Endothelial cell of hepatic sinusoid (primary cell): ENCODE measurements at regions not wholly inside any gene's neighbourhood (a gene's known extent, or its start where the extent isn't known, plus 50 kb on each side); places are given as distances from the start of the nearest gene placed in this dataset.
"Not testable (repeated sequence)": the region's sequence is repeated elsewhere in the genome, so short reads cannot be mapped to it uniquely, and the experiment has no call there.

ENCODE experiments used
- in situ Hi-C: cut with HindIII; loops from 2 replicates; pipeline ENCODE4 v1.10.0; 2017; ENCODE audit warnings: low sequenced_read_pairs

DNA sequence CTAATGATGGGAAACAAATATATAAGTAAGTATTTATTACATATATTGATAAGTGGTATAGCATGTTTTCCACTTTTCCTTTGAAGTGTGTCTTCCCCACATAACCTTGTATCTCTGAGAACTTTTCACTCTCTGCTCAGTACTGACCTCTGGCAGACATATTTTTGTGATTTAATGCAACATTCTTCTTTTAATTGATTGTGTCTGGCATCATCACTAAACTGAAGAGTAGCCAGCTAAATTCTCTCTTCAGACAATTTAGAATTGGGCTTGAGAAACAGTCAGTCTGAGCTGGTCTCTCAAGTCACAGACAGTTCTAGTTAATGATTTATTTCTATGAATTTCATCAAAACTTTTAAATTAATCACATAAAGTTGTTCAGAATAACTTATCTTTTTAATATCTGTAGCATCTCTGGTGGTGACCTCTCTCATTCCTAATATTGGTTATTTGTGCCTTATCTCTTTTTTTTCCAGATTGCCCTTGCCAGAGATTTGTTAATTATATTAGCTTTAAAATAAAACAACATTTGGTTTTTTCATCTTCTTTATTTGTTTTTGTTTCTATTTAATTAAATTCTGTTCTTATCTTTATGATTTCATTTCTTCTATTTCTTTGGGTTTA lies 230.0 kb upstream of the VLDLR start:
- in situ Hi-C loops: not testable (repeated sequence)

DNA sequence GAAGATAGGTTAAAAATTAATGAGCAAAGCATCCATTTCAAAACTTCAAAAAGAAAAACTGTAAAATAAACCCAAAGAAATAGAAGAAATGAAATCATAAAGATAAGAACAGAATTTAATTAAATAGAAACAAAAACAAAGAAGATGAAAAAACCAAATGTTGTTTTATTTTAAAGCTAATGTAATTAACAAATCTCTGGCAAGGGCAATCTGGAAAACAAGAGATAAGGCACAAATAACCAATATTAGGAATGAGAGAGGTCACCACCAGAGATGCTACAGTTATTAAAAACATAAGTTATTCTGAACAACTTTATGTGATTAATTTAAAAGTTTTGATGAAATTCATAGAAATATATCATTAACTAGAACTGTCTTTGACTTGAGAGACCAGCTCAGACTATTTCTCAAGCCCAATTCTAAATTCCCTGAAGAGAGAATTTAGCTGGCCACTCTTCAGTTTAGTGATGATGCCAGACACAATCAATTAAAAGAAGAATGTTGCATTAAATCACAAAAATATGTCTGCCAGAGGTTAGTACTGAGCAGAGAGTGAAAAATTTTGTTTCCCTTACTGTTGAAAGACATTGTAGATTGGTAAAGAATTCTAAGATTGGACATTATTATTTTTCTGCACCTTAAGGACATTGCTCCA lies 227.4 kb upstream of the VLDLR start:
- in situ Hi-C loops: not testable (repeated sequence)

DNA sequence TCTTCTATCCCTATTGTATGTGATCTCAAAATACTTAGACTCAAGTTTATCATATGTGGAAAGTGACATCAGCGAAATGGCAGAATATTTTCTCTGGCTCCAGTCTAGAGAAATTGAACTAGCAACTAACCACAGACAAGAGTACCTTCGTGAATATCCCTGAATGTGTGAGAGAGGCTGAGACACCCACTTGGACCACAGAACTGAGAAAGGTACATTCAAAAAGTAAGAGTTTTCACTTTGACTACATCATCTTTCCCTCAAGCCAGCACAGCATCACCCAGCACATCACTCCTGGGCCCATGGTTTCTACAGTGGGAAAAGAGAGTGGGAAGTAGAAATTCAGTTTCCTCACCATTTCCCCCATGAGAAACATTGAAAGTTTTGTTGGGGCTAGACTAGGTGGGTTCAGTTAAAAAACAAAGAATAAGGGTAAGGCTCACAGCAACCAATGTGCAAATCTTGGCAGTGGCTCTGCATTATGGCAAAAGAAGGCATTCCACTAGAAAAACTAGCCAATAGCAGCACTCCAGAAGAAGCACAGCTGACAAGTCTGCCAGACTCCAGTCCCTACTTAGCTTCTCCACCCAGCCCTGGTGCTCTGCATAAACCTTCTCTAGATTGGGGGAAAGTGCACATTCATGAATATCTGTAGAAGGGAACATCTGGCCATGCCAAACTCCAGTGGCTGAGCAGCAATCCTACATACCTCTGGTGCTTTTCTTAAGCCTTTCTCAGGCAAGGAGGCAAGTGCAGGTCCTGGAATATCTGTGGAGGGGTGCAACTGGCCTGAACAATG lies 225.6 kb upstream of the VLDLR start:
- in situ Hi-C loops: no loop called here

DNA sequence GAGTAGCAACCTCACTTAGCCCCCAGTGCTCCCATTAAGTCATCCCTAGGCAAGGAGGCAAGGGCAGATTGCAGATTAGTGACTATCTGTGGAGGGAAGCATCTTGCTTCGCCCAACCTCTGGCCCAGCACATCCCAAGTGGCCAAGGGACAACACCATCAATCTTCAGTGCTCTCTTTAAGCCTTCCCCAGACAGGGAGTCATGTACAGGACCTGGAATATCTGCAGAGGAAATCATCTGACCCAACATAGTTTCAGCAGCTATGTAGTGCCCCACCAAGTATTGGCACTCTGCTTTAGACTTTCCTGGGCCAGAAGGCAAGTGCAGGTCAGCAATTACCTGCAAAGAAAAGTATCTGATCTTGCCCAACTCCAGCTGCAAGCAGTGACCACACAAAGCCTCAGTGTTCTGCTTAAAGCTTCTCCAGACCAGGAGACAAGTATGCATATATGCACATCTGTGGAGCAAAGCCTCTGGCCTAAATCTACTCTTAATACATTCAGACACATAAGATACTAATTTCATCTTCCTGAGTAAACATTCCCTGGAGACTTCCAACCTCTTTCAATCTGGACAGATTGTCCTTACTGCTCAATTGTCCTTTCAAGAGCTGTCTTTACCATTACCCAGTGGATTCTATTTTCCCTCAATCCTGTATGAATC lies 224.8 kb upstream of the VLDLR start:
- in situ Hi-C loops: no loop called here

DNA sequence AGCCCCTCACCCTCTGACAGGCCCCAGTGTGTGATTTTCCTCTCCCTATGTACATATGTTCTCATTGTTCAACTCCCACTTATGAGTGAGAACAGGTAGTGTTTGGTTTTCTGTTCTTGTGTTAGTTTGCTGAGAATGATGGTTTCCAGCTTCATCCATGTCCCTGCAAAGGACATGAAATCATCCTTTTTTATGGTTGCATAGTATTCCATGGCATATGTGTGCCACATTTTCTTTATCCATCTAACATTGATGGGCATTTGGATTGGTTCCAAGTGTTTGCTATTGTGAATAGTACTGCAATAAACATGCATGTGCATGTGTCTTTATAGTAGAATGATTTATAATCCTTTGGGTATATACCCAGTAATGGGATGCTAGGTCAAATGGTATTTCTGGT lies 223.7 kb upstream of the VLDLR start:
- in situ Hi-C loops: not testable (repeated sequence)

DNA sequence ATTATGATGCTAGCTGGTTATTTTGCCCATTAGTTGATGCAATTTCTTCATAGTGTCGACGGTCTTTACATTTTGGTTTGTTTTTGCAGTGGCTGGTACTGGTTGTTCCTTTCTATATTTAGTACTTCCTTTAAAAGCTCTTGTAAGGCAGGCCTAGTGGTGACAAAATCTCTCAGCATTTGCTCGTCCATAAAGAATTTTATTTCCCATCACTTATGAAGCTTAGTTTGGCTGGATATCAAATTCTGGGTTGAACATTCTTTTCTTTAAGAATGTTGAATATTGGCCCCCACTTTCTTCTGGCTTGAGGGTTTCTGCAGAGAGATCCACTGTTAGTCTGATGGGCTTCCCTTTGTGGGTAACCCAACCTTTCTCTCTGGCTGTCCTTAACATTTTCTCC lies 219.8 kb upstream of the VLDLR start:
- in situ Hi-C loops: not testable (repeated sequence)

DNA sequence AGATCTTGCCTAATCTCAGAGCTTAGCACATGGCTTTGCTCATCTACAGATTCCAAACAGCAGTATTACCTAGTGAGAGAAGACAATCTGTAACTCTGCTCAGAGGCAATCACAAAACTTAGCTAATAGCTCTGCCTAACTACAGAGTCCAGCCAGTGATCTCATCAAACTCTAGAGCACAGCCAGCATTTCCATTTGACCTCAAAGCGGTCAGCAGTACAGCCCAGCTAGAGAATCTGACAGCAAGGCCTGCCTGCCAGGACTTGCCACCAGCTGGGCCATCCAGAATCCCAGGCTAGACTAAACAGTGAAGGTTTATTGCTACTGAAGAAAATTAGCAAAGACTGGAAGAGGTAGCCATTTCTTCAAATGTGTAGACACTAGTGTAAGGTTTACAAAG lies 217.9 kb upstream of the VLDLR start:
- in situ Hi-C loops: no loop called here

DNA sequence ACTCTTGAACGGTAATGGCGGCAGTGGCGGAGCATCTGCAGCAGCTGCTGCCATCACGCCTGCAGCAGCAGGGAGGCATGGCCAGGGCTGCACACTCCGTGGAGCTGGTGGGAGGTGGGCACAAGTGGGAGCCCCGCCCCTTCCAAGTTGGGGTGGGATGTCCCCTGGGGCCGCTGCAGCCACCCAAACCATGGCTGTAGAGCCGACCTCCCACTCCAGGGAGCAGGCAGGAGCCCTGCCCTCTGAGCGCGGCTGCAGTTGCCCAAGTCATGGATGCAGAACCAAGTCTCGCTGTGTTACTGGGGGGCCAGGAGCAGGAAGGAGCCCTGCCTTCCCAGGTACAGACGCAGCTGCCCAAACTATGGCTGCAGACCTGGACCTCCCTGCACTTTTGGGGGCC lies 215.3 kb upstream of the VLDLR start:
- in situ Hi-C loops: no loop called here

DNA sequence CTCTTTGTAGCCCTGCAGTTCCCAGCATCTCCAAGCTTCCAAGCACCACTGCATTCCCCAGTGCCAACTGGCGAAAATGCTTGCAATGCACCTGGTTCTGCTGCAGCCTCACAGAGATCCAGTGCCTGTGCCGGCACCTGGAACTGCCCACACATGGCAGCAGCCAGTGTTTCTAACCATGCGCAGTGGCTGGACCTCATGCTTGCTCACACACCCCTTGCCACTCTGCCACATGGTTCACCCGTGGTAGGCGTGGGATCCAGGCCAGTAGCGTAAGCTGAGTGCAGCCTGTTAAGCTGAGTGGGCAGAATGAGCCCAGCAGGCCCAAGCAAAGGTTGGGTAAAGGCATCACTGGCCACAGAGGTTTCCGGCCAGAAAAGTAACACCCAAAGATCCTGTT lies 214.1 kb upstream of the VLDLR start:
- in situ Hi-C loops: no loop called here

DNA sequence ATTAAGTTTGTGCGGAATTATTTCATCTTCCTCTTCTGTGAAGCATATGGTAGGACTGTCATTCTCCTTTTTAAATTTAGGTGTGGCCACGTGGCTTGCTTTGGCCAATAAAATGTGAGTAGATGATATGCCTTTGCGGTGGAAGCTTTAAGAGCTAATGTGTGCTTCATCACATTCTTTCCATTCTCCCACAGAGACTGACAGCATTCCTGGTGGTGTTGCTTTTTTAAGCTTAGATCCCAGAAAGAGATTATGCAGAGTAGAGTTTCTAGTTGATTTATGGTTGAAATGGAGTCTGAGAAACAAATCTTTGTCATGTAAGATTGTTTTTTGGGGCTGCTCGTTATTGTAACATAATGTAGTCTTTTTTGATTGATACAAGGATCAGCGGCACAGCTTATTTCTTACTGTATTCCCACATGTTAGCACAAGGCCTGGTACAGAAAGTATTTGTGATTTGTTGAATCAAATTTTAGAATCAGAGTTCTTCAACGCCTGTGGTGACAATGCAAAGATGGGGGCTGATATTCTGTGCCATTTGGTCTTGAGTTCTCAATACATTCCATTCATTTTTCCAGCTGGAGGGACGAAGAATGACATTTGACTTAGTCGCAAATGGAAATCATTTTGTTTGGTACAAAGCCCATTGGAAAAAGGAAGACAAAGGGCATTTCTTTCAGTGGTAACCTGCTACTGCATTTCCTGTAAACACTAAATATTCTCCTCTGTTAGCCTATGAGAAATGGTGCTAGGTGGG lies 209.9 kb upstream of the VLDLR start:
- in situ Hi-C loops: no loop called here

DNA sequence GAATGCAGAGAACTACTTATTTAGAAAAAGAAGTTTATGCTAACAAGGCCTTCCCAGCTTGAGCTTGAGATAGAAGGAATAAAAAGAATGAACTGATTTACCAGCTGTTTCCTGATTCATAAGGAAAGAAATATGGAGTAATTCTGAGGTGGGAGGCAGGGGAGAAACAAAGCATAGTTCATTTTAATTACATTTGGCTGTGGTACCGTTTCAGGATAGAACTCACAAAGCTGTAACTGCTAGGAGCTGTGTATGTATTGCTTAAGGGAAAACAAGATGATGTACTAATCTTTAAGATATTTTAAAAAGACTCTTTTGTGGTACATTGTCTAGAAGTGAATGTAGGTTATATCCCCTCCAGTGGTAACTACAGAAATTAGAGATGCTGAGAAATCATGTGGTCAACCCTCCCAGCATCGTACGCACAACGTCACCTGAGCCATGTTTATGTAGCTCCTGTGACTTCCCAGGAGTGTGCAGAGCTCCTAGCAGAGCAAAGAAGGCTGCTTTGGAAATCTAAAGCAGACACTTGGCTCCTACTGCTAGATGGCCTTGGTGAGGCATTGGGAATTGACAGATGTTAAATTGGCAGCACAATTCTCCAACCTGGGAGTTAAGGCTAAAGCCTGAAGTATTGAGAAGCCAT lies 208.3 kb upstream of the VLDLR start:
- in situ Hi-C loops: no loop called here

DNA sequence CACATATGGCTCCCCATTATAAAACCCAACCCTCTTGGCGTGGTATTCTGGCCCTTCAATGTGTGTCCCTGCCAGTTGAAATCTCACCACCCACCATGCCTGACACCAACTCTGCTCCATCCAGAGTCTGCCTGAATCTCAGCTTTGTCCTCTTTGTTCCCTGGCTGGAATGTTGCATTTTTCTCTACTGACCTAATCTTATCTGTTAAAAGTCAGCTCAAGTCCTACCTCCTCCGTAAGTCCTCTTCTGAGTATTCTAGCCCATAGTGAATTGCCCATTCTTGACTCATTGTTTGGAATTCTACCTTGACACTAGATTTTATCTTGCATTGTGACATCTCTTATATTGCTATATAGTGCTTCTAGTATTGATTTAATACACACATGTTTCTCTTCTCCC lies 207.1 kb upstream of the VLDLR start:
- in situ Hi-C loops: no loop called here

DNA sequence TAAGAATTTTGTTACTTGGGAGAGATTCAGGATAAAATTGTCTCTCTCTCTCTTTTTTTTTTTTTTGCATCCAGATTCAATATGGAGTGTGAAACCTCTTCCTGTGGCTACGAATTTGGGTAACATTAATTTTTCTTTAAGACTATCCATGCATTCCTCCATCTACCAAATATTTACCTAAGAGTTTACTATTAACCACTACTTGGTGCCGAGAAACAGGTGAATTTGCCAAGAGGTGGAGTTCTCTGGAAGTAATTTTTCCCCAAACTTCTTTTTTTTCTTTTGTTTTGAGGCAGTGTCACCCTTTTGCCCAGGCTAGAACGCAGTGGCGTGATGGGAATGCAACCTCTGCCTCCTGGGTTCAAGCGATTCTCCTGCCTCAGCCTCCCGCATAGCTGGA lies 206.3 kb upstream of the VLDLR start:
- in situ Hi-C loops: no loop called here

DNA sequence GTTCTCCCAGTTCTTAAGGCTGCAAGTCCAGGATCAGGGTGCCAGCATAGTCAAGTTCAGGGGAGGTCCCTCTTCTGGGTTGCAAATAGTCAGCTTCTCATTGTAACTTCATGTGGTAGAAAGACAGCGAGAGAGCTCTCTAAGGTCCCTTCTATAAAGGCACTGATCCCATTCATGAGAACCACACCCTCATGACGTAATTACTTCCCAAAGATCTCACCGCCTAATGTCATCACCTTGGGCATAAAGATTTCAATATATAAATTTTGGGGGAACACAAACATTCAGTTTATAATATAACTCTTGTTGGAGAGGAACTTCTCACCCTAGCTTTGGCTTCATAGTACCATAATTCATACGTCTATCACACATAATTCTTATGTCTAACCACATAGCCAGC lies 203.9 kb upstream of the VLDLR start:
- in situ Hi-C loops: no loop called here

DNA sequence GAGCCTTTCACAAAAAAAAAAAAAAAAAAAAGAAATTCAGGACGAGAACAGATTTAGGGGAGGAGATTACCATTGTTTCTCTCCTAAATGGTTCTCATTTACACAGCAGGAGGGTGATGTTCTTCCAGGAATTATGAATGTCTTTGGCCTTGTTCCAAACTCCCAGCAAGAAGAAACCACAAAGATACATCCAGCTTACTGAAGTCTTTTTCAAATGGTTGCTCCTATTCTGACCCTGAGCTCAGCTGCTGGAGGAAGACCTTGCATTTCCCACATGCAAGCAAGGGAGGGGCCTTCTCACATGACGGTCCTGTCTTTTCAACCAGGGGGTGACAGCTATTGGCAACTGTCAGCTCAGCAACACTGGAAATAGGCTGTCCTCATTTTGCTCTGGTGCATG lies 203.0 kb upstream of the VLDLR start:
- in situ Hi-C loops: no loop called here

DNA sequence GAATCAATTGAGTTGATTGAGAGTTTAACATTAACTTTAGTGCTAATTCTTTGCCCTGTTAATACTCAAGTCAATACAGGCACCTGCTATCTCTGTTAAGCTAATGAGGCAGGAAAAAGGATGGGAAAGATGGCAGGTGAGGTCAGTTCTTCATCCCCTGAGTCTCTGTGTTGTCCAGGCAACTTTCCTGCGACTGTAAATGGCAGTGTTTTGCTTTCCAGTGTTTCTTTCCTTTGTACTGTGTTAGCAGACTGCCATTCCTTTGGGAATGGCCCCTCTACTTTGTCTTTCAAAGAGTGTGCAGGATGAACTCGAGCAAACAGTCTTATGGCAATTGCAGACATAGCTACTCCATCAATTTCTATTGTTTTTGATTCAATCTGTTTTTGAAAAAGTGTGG lies 202.2 kb upstream of the VLDLR start:
- in situ Hi-C loops: no loop called here

DNA sequence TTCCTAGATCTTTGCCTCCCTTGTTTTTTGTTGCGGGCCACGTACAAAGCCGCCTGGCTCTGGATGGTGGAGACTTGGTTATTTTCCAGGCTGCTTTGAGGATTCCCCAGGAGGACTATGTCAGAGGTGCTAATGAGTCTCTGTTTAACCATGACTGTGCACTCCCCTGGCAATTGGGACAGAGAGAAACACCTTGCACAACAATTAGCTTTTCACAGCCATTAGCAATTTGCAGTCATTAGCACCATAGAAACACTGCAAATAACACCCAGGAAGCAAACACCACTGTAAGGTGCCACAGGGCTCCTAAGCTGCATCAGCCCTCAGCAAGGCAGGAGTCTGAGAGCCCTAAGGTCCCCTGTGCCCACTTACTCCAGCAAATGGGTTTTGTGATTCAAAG lies 201.0 kb upstream of the VLDLR start:
- in situ Hi-C loops: no loop called here

DNA sequence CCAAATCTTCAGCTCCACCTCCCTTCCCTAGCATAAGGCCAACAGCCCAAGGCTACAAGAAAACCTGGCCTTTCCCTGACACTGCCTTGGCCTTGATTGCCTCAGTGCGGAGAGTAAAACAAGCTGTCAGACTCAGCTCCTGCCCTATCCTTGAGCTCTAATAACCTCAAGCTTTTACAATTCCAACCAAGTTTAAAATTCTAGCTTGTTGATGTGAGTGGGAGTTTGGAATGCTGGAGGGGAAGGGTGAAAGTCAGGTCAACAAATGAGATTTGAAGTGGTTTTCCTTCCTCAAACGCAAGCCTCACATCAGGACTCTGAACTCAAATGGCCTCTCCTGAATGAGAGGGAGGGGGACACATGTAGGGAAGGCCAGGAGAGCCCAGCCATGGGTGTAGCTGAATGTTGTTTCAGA lies 197.0 kb upstream of the VLDLR start:
- in situ Hi-C loops: no loop called here

DNA sequence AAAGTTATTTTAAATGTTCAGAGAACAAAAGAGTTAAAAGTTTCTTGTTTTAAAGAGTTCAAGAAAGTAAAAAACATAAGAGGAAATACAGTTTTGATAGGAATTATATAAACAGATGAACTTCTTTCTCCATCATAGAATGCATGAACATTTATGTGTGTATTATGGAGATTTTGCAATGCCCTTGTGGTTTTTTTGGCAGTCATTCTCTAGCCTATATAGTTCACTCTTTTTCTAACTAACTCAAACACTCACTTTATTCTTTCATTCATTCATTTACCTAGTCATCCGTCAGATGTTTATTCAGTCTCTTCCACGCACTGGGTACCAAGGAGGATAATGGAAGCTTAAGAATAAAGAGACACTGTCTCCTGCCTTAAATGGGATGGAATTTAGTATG lies 195.9 kb upstream of the VLDLR start:
- in situ Hi-C loops: no loop called here

DNA sequence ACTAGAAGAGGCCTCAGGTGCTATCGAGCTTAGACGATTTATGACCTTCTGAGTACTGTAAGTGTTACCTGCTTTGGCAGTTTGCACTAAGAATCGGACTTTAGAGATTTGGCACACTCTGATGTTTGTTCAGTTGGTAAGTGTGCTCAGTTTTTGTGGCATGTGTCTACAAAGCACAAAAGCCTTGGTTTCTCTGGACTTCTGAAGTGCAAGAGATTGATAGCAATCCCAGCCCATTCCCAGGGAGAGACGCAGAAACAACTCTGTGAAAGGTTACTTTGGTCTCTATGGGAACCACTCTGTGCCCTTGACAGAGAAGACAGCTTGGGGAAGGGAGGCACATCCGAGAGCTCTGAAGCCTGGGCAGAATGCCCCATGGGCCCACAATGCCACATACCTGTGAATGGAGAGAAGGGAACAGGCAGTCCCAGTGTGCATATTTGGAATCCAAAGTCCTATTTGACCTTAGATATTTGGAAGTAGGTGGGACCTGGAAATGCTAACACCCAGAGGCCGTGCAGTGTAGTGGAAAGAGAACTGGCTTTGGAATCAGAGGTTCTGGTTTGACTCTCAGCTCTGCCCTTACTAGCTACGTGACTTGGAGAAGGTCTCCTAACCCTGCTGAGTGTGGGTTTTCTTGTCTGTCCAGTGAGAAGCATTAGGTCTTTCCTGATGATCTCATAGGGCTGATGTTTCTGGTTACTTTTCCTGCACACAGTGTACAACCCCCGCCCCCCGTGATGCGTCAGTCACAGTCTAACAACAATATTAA lies 194.3 kb upstream of the VLDLR start:
- in situ Hi-C loops: no loop called here
